ENCODE measurements at regions not wholly inside any gene's neighbourhood (a gene's known extent, or its start where the extent isn't known, plus 50 kb on each side); places are given as distances from the start of the nearest gene placed in this dataset.

- Histone ChIP-seq H3K4me3 (no peak overlapping the region), H3K27ac (no peak overlapping the region), H3K9ac (ENCODE audit: low read depth in 2 of 2, low read length in 2 of 2) (no peak overlapping the region), H3K4me1 (no peaks in the 10 kb centered on the region), H3K27me3 (no peaks in the 10 kb centered on the region), H3K36me3 (no peaks in the 10 kb centered on the region), H3K9me3 (no peaks in the 10 kb centered on the region)
- TF ChIP-seq CTCF (IDR thresholded peaks at IDR 0.05), result no peak
- intact Hi-C loops (cut with DNase I), result no loop called here
- no peak for DNase-seq
Measured at GRCh38 chr5:179409806-179410205, 64.5 kb upstream of the ADAMTS2 start.

- no peaks in the 10 kb centered on the region for H3K27me3 ChIP-seq
- DNase-seq, result no peak
- no peak for TF ChIP-seq CTCF (IDR thresholded peaks at IDR 0.05)
- no peaks in the 10 kb centered on the region for H3K9me3 ChIP-seq
- H3K4me3 ChIP-seq, result no peak overlapping the region
- no peak overlapping the region for H3K9ac ChIP-seq (ENCODE audit: low read depth in 2 of 2, low read length in 2 of 2)
- H3K4me1 ChIP-seq, result no peaks in the 10 kb centered on the region
- no peak overlapping the region for H3K27ac ChIP-seq
- intact Hi-C loops (cut with DNase I), result no loop called here
- no peaks in the 10 kb centered on the region for H3K36me3 ChIP-seq
Measured at GRCh38 chr5:179408611-179409010, 63.4 kb upstream of the ADAMTS2 start.

- Histone ChIP-seq H3K36me3 (no peaks in the 10 kb centered on the region), H3K4me1 (no peaks in the 10 kb centered on the region), H3K9ac (ENCODE audit: low read depth in 2 of 2, low read length in 2 of 2) (no peak overlapping the region), H3K4me3 (no peak overlapping the region), H3K9me3 (no peaks in the 10 kb centered on the region), H3K27me3 (no peaks in the 10 kb centered on the region), H3K27ac (no peak overlapping the region)
- TF ChIP-seq CTCF (IDR thresholded peaks at IDR 0.05), result no peak
- intact Hi-C loops (cut with DNase I), result no loop called here
- peak; percentile 16 for DNase-seq
Measured at GRCh38 chr5:179407191-179408175, 62.2 kb upstream of the ADAMTS2 start.

- intact Hi-C loops (cut with DNase I), result no loop called here
- Histone ChIP-seq H3K27ac (no peak overlapping the region), H3K9ac (ENCODE audit: low read depth in 2 of 2, low read length in 2 of 2) (no peak overlapping the region)
Measured at GRCh38 chr5:179406031-179406961, 61.0 kb upstream of the ADAMTS2 start.

More at GRCh38 chr5:179406031-179406961, 61.0 kb upstream of the ADAMTS2 start:
- Histone ChIP-seq H3K4me3 (no peak overlapping the region), H3K9me3 (no peaks in the 10 kb centered on the region), H3K36me3 (no peaks in the 10 kb centered on the region), H3K27me3 (no peaks in the 10 kb centered on the region), H3K4me1 (no peaks in the 10 kb centered on the region)
- peak; percentile 16 for DNase-seq
- no peak for TF ChIP-seq CTCF (IDR thresholded peaks at IDR 0.05)

All from colonic mucosa (tissue), 4 donors.